ENCODE measurements at regions not wholly inside any gene's neighbourhood (a gene's known extent, or its start where the extent isn't known, plus 50 kb on each side); places are given as distances from the start of the nearest gene placed in this dataset. TPM values are rescaled to one million over a fixed set of nuclear protein-coding genes. Genes with fewer than 3 reads are reported as not detected.

DNA sequence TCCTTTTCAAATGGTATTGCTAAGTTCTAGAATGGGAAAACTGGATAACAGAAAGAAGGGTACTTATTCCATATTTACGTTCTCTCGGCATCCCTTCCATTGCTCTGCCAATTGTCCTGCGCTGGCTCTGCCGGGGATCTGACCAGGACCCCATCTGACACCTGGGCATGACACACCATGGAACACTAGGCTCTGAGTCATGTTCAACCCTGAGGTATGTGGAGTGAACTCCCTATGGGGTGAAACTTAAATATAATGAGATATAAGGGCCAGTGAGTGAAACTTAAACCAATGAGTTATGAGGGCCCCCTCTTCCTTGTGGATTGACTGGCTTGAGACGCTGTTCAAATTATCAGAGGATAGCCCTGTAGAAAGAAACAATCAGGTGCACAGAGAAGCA, 55.1 kb upstream of the ZEB1 start:
- Histone ChIP-seq H2AFZ (ENCODE audit: low read length) (no peak overlapping the region), H3K36me3 (ENCODE audit: insufficient read depth, low read length) (no peaks in the 10 kb centered on the region), H3K9me2 (replicated peaks; ENCODE audit: insufficient read depth, low read length) (no peaks in the 10 kb centered on the region), H3K27me3 (ENCODE audit: low read length) (no peaks in the 10 kb centered on the region), H3K4me1 (ENCODE audit: low read length) (no peaks in the 10 kb centered on the region), H3K4me3 (ENCODE audit: low read length) (no peak overlapping the region), H3K79me2 (ENCODE audit: low read length) (no peaks in the 10 kb centered on the region), H3K4me2 (ENCODE audit: low read depth, low read length, poor library complexity, severe bottlenecking) (no peak overlapping the region), H4K20me1 (ENCODE audit: insufficient read depth, low read depth, low read length) (no peaks in the 10 kb centered on the region), H3K9ac (ENCODE audit: low read length) (no peak overlapping the region), H3K9me3 (ENCODE audit: low read length) (no peaks in the 10 kb centered on the region), H3K27ac (ENCODE audit: low read length) (no peak overlapping the region)
- DNase-seq, result no peak

DNA sequence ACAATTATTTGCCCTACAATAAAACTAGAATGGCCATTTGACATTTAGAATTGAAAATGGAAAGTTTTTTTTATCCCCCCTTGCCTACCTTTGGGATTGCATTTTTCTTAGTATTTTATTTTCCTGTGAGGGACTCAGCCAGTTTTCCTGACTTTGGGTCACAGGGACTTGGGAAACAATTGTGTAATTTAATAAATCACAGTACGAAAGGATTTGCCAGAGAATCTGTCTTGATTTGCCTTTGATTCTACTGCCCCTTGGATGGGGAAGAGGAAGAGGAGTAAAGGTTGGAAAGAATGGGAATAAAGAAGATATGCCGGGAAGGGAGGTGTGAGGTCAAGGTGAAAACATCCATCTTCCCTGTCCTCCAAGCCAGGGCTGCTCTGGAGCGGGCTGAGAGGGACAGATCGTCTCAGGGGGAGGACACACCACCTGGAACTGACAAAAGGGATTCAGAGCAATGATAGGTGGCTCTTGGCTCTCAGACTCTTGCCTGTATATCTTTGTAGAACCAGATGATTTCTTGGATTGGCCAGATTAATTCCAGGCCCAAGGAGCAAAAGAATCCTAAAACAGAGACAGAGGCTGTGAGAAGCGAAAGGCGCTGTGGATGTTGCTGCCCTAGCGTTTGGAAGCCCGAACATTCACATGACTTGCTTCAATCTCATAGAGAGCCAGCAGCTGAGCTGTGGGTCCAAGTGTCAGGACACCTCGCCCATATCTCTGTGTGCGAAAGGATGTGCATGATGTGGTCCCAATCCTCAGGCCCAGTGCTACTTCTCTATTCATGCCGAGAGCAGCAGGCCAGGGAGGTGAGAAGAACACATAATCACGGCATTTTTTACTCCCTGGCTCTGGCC, 50.3 kb upstream of the ZEB1 start:
- Histone ChIP-seq H3K27me3 (ENCODE audit: low read length) (no peaks in the 10 kb centered on the region), H4K20me1 (ENCODE audit: insufficient read depth, low read depth, low read length) (no peaks in the 10 kb centered on the region), H2AFZ (ENCODE audit: low read length) (no peak overlapping the region), H3K79me2 (ENCODE audit: low read length) (no peaks in the 10 kb centered on the region), H3K9ac (ENCODE audit: low read length) (no peak overlapping the region), H3K9me2 (replicated peaks; ENCODE audit: insufficient read depth, low read length) (no peaks in the 10 kb centered on the region), H3K36me3 (ENCODE audit: insufficient read depth, low read length) (no peaks in the 10 kb centered on the region), H3K4me1 (ENCODE audit: low read length) (no peaks in the 10 kb centered on the region), H3K4me2 (ENCODE audit: low read depth, low read length, poor library complexity, severe bottlenecking) (no peak overlapping the region), H3K27ac (ENCODE audit: low read length) (no peak overlapping the region), H3K9me3 (ENCODE audit: low read length) (no peaks in the 10 kb centered on the region), H3K4me3 (ENCODE audit: low read length) (no peak overlapping the region)
- no peak for DNase-seq

Small RNA genes lying in the stretch of these regions (small RNA-seq; reads per million reads assigned to genes)
- gene RNA5SP309, result not detected

Data from Karpas-422 (cell line).